GM19023 (cell line): ENCODE measurements at regions not wholly inside any gene's neighbourhood (a gene's known extent, or its start where the extent isn't known, plus 50 kb on each side); places are given as distances from the start of the nearest gene placed in this dataset.

Experiments
- ATAC-seq: cut with Tn5 transposase; IDR thresholded peaks from one replicate; pipeline ENCODE4 v1.9.1; 2021; ENCODE audit warnings: mild to moderate bottlenecking, moderate library complexity; ENCODE audit not compliant: unreplicated experiment

- ATAC-seq = no peak
Observed at GRCh38 chr13:48842316-48842715, 133.4 kb upstream of the FNDC3A start.

GRCh38 chr13:48843630-48844380, 131.9 kb upstream of the FNDC3A start:
- no peak for ATAC-seq

- ATAC-seq = no peak
Observed at GRCh38 chr13:48844676-48845075, 131.0 kb upstream of the FNDC3A start.

GRCh38 chr13:48849515-48849914, 126.2 kb upstream of the FNDC3A start:
- ATAC-seq = no peak

GRCh38 chr13:48851707-48852106, 124.0 kb upstream of the FNDC3A start:
- ATAC-seq = no peak

GRCh38 chr13:48852911-48853727, 122.6 kb upstream of the FNDC3A start:
- no peak for ATAC-seq

GRCh38 chr13:48853728-48854102, 122.0 kb upstream of the FNDC3A start:
- no peak for ATAC-seq

GRCh38 chr13:48857576-48857975, 118.1 kb upstream of the FNDC3A start:
- no peak for ATAC-seq

- ATAC-seq = no peak
Observed at GRCh38 chr13:48858122-48858902, 117.4 kb upstream of the FNDC3A start.

- no peak for ATAC-seq
Observed at GRCh38 chr13:48859272-48860105, 116.2 kb upstream of the FNDC3A start.

- no peak for ATAC-seq
Observed at GRCh38 chr13:48860364-48860763, 115.3 kb upstream of the FNDC3A start.

- no peak for ATAC-seq
Observed at GRCh38 chr13:48862572-48862971, 113.1 kb upstream of the FNDC3A start.

GRCh38 chr13:48864100-48864499, 111.6 kb upstream of the FNDC3A start:
- ATAC-seq = no peak

- ATAC-seq = no peak
Observed at GRCh38 chr13:48866249-48866648, 109.5 kb upstream of the FNDC3A start.

GRCh38 chr13:48873081-48873480, 102.6 kb upstream of the FNDC3A start:
- ATAC-seq = no peak

- no peak for ATAC-seq
Observed at GRCh38 chr13:48873587-48873986, 102.1 kb upstream of the FNDC3A start.

GRCh38 chr13:48874165-48874564, 101.5 kb upstream of the FNDC3A start:
- no peak for ATAC-seq

- ATAC-seq = no peak
Observed at GRCh38 chr13:48875047-48875446, 100.7 kb upstream of the FNDC3A start.

- no peak for ATAC-seq
Observed at GRCh38 chr13:48876289-48876688, 99.4 kb upstream of the FNDC3A start.

- no peak for ATAC-seq
Observed at GRCh38 chr13:48879432-48879831, 96.3 kb upstream of the FNDC3A start.

- ATAC-seq = no peak
Observed at GRCh38 chr13:48879854-48880253, 95.9 kb upstream of the FNDC3A start.
